HEK293T (cell line): ENCODE measurements at regions not wholly inside any gene's neighbourhood (a gene's known extent, or its start where the extent isn't known, plus 50 kb on each side); places are given as distances from the start of the nearest gene placed in this dataset.
"Not testable (repeated sequence)": the region's sequence is repeated elsewhere in the genome, so short reads cannot be mapped to it uniquely, and the experiment has no call there.

Experiments
- CTCF ChIA-PET: fragments of 350-600 bp; formaldehyde crosslinking; extraction: SDS; loops from one replicate; lab custom pipeline; 2021; ENCODE audit warnings: antibody characterized with exemption, inconsistent platforms; lab: Yijun Ruan, JAX
- POLR2A ChIA-PET: fragments of 350-600 bp; formaldehyde crosslinking; extraction: SDS; loops from one replicate; lab custom pipeline; 2020; ENCODE audit warnings: antibody characterized with exemption, inconsistent platforms; lab: Yijun Ruan, JAX
- DNase-seq: peaks from one replicate; pipeline ENCODE4 v3.0.0; 2012; ENCODE audit warnings: mixed read lengths; ENCODE audit errors: extremely low spot score
- ARNT ChIP-seq: fragments of 450-650 bp; IDR thresholded peaks from 2 replicates; pipeline ENCODE4 v1.6.1; 2017; ENCODE audit warnings: mild to moderate bottlenecking
- BHLHE40 ChIP-seq: fragments of 450-650 bp; IDR thresholded peaks from 2 replicates; pipeline ENCODE4 v1.6.1; 2016; ENCODE audit warnings: mild to moderate bottlenecking, moderate library complexity, borderline replicate concordance
- CTBP1 ChIP-seq: fragments of 450-650 bp; IDR thresholded peaks from 2 replicates; pipeline ENCODE4 v1.6.1; 2016; ENCODE audit warnings: borderline replicate concordance
- ELF4 ChIP-seq: fragments of 450-650 bp; IDR thresholded peaks from 2 replicates; pipeline ENCODE4 v1.6.1; 2017; ENCODE audit warnings: antibody characterized with exemption
- FOXA1 ChIP-seq: fragments of 450-650 bp; IDR thresholded peaks from 2 replicates; pipeline ENCODE4 v1.6.1; 2016; ENCODE audit warnings: mild to moderate bottlenecking
- FOXK2 ChIP-seq: fragments of 450-650 bp; IDR thresholded peaks from 2 replicates; pipeline ENCODE4 v1.6.1; 2016; ENCODE audit warnings: mild to moderate bottlenecking
- FOXM1 ChIP-seq: fragments of 450-650 bp; IDR thresholded peaks from 2 replicates; pipeline ENCODE4 v1.6.1; 2017; ENCODE audit warnings: mild to moderate bottlenecking, borderline replicate concordance
- HDGF ChIP-seq: fragments of 450-650 bp; IDR thresholded peaks from 2 replicates; pipeline ENCODE4 v1.6.1; 2017; ENCODE audit warnings: antibody characterized with exemption, borderline replicate concordance
- L3MBTL2 ChIP-seq: fragments of 450-650 bp; conservative IDR thresholded peaks from 2 replicates; pipeline ENCODE4 v1.6.1; 2016; ENCODE audit warnings: mild to moderate bottlenecking
- LEF1 ChIP-seq: fragments of 450-650 bp; IDR thresholded peaks from 2 replicates; pipeline ENCODE4 v1.6.1; 2017; ENCODE audit warnings: mild to moderate bottlenecking, borderline replicate concordance
- NFRKB ChIP-seq: fragments of 450-650 bp; IDR thresholded peaks from 2 replicates; pipeline ENCODE4 v1.6.1; 2016; ENCODE audit warnings: mild to moderate bottlenecking, moderate library complexity
- PKNOX1 ChIP-seq: fragments of 450-650 bp; IDR thresholded peaks from 2 replicates; pipeline ENCODE4 v1.6.1; 2016
- SP1 ChIP-seq: fragments of 450-650 bp; IDR thresholded peaks from 2 replicates; pipeline ENCODE4 v1.6.1; 2017
- SUZ12 ChIP-seq: fragments of 450-650 bp; IDR thresholded peaks from 2 replicates; pipeline ENCODE4 v1.6.1; 2016; ENCODE audit warnings: mild to moderate bottlenecking
- TARDBP ChIP-seq: fragments of 450-650 bp; IDR thresholded peaks from 2 replicates; pipeline ENCODE4 v1.6.1; 2016
- ZNF384 ChIP-seq: fragments of 450-650 bp; IDR thresholded peaks from 2 replicates; pipeline ENCODE4 v1.6.1; 2016

- DNase-seq: no peak
- ChIA-PET POLR2A (no interaction called here), CTCF (no interaction called here)
- TF ChIP-seq NFRKB (no peak), ZNF384 (no peak), CTBP1 (no peak), BHLHE40 (no peak), ARNT (no peak), LEF1 (no peak), HDGF (no peak), SP1 (no peak), SUZ12 (no peak), FOXM1 (no peak)
Measured at GRCh38 chr5:157944077-157944633, 85.2 kb upstream of the CLINT1 start.

GRCh38 chr5:157942595-157942994 is 83.7 kb upstream of the CLINT1 start:
- no peak for TF ChIP-seq FOXK2
- TF ChIP-seq TARDBP: no peak
- TF ChIP-seq BHLHE40: no peak
- TF ChIP-seq ZNF384: no peak
- TF ChIP-seq SUZ12: no peak
- TF ChIP-seq PKNOX1: no peak
- no peak for TF ChIP-seq L3MBTL2
- TF ChIP-seq LEF1: no peak
- no peak for TF ChIP-seq HDGF
- no peak for TF ChIP-seq ELF4
- no peak for TF ChIP-seq FOXA1
- no peak for TF ChIP-seq ARNT
- no peak for TF ChIP-seq CTBP1
- TF ChIP-seq SP1: no peak
- TF ChIP-seq FOXM1: no peak
- TF ChIP-seq NFRKB: no peak
- POLR2A ChIA-PET: no interaction called here
- no peak for DNase-seq
- CTCF ChIA-PET: no interaction called here

- ChIA-PET POLR2A (no interaction called here), CTCF (no interaction called here)
- TF ChIP-seq TARDBP (no peak), FOXK2 (no peak), BHLHE40 (no peak), L3MBTL2 (no peak), FOXM1 (no peak), FOXA1 (no peak), SUZ12 (no peak), ELF4 (no peak), HDGF (no peak), CTBP1 (no peak), ARNT (no peak), NFRKB (no peak)
- DNase-seq: no peak
Measured at GRCh38 chr5:157941616-157942015, 82.7 kb upstream of the CLINT1 start.

GRCh38 chr5:157938101-157938500 is 79.2 kb upstream of the CLINT1 start:
- ChIA-PET POLR2A (interaction anchor here (0.6 kb wide), 1 partner anchor 164 kb away, joined by 3 read pairs; no protein-coding TSS in a partner anchor), CTCF (interaction anchor here (1.2 kb wide), 1 partner anchor 11 kb away, joined by 6 read pairs; no protein-coding TSS in a partner anchor)
- DNase-seq: not testable (repeated sequence)

- CTCF ChIA-PET, DNase-seq, POLR2A ChIA-PET: not testable (repeated sequence)
Measured at GRCh38 chr5:157936776-157937501, 78.0 kb upstream of the CLINT1 start.

GRCh38 chr5:157934600-157934999 is 75.7 kb upstream of the CLINT1 start:
- ChIA-PET CTCF (interaction anchor here (1.0 kb wide), 1 partner anchor 14 kb away, joined by 3 read pairs; no protein-coding TSS in a partner anchor), POLR2A (no interaction called here)
- TF ChIP-seq ARNT: no peak
- no peak for TF ChIP-seq LEF1
- no peak for TF ChIP-seq TARDBP
- DNase-seq: no peak

- DNase-seq: no peak
- TF ChIP-seq ELF4 (no peak), L3MBTL2 (no peak), BHLHE40 (no peak), FOXM1 (no peak), NFRKB (no peak), LEF1 (no peak), SP1 (no peak), PKNOX1 (no peak), ZNF384 (no peak)
- ChIA-PET POLR2A (no interaction called here), CTCF (no interaction called here)
Measured at GRCh38 chr5:157933005-157933404, 74.1 kb upstream of the CLINT1 start.
